Vagina (tissue), 2 donors: ENCODE measurements at regions not wholly inside any gene's neighbourhood (a gene's known extent, or its start where the extent isn't known, plus 50 kb on each side); places are given as distances from the start of the nearest gene placed in this dataset.

Experiments
- POLR2A ChIP-seq, 2 donors: fragments of 450-650 bp; IDR thresholded peaks; one replicate each; pipeline ENCODE4 v1.6.1; 2017; ENCODE audit warnings: antibody characterized with exemption in 2 of 2, mild to moderate bottlenecking in 2 of 2, moderate library complexity in 2 of 2
- TF ChIP-seq, protein P1 (sequence below), 3 experiments: fragments of 450-650 bp in 2 of 3; fragments of 200-600 bp in 1 of 3; sonication (generic) in 1 of 3; IDR thresholded peaks; one replicate each; pipeline ENCODE4 v1.5.1; 2017 to 2019; ENCODE audit warnings: antibody characterized with exemption in 3 of 3, mild to moderate bottlenecking in 2 of 3, moderate library complexity in 2 of 3

DNA sequence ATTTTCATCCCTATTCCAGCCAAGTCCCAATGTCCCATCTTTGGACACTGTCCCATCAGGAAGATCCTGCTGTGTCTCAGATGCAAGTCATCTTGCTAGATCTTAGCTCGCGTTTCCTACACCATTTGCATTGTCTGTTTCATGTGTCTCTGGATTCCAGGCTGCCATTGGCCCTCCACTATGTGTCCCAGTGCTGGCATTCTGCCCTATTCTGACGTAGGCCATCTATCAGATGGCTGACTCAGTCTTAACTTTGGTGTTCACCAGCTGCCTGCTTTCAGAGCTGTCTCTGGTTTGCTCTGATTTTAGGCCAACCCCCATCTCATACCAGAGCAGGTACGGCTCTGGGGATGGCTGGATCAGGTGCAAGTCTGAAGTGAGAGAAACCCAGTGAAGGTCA is 300.9 kb upstream of the ASIC2 start:
- TF ChIP-seq POLR2A (IDR thresholded peaks at IDR 0.05): no peak
- TF ChIP-seq, protein P1, sequence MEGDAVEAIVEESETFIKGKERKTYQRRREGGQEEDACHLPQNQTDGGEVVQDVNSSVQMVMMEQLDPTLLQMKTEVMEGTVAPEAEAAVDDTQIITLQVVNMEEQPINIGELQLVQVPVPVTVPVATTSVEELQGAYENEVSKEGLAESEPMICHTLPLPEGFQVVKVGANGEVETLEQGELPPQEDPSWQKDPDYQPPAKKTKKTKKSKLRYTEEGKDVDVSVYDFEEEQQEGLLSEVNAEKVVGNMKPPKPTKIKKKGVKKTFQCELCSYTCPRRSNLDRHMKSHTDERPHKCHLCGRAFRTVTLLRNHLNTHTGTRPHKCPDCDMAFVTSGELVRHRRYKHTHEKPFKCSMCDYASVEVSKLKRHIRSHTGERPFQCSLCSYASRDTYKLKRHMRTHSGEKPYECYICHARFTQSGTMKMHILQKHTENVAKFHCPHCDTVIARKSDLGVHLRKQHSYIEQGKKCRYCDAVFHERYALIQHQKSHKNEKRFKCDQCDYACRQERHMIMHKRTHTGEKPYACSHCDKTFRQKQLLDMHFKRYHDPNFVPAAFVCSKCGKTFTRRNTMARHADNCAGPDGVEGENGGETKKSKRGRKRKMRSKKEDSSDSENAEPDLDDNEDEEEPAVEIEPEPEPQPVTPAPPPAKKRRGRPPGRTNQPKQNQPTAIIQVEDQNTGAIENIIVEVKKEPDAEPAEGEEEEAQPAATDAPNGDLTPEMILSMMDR (IDR thresholded peaks at IDR 0.05): no peak
